ENCODE measurements at regions not wholly inside any gene's neighbourhood (a gene's known extent, or its start where the extent isn't known, plus 50 kb on each side); places are given as distances from the start of the nearest gene placed in this dataset.

GRCh38 chr15:96538491-96538890, 208.0 kb downstream of the NR2F2 start:
- TF ChIP-seq CTCF (IDR thresholded peaks at IDR 0.05; ENCODE audit: borderline replicate concordance) = no peak
- Histone ChIP-seq H3K27ac (replicated peaks) (no peak overlapping the region), H3K36me3 (no peaks in the 10 kb centered on the region), H3K9me3 (replicated peaks) (no peaks in the 10 kb centered on the region), H3K4me3 (no peak overlapping the region), H3K27me3 (ENCODE audit: low read depth) (peaks cover 2% of the 10 kb centered on the region), H3K4me1 (no peaks in the 10 kb centered on the region)
- no peak for DNase-seq
- intact Hi-C loops (cut with micrococcal nuclease) = no loop called here

GRCh38 chr15:96540283-96540682, 209.8 kb downstream of the NR2F2 start:
- no peaks in the 10 kb centered on the region for H3K36me3 ChIP-seq
- H3K27me3 ChIP-seq (ENCODE audit: low read depth) = no peaks in the 10 kb centered on the region
- intact Hi-C loops (cut with micrococcal nuclease) = no loop called here
- H3K4me1 ChIP-seq = no peaks in the 10 kb centered on the region
- H3K4me3 ChIP-seq = no peak overlapping the region
- H3K9me3 ChIP-seq (replicated peaks) = no peaks in the 10 kb centered on the region
- no peak overlapping the region for H3K27ac ChIP-seq (replicated peaks)
- no peak for DNase-seq
- TF ChIP-seq CTCF (IDR thresholded peaks at IDR 0.05; ENCODE audit: borderline replicate concordance) = no peak

DNA sequence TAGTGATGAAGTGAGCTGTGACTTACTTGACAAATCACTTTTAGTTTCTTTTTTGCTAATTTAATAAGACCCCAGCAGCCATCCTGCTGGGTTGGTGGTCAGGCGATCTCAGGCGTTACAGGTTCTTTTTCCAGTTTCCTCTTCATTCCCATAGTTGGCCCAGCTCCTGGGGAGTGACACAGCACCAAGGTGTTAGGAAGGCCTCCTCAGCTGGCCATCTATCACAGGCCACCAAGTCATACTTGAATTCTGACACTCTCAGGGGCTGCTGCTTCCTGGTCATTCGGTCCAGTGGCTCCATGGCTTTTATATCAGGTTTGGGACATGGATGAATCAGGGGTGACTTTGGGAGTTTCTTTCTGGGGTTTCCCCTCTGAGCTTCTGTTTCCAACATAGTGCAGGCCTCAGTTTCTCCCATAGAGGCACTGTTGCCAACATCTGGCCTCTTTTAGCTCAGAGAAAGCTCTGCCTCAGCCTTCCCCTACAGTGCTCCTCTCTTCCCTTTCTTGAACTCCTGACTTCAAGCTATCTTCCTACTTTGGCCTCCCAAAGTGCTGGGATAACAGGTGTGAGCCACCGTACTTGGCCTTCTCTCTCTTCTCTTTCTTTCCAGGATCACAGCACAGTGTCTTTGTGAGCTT, 211.8 kb downstream of the NR2F2 start:
- Histone ChIP-seq H3K4me1 (no peaks in the 10 kb centered on the region), H3K9me3 (replicated peaks) (no peaks in the 10 kb centered on the region), H3K27me3 (ENCODE audit: low read depth) (no peaks in the 10 kb centered on the region), H3K4me3 (no peak overlapping the region), H3K36me3 (no peaks in the 10 kb centered on the region), H3K27ac (replicated peaks) (no peak overlapping the region)
- TF ChIP-seq CTCF (IDR thresholded peaks at IDR 0.05; ENCODE audit: borderline replicate concordance) = no peak
- intact Hi-C loops (cut with micrococcal nuclease) = no loop called here
- no peak for DNase-seq

DNA sequence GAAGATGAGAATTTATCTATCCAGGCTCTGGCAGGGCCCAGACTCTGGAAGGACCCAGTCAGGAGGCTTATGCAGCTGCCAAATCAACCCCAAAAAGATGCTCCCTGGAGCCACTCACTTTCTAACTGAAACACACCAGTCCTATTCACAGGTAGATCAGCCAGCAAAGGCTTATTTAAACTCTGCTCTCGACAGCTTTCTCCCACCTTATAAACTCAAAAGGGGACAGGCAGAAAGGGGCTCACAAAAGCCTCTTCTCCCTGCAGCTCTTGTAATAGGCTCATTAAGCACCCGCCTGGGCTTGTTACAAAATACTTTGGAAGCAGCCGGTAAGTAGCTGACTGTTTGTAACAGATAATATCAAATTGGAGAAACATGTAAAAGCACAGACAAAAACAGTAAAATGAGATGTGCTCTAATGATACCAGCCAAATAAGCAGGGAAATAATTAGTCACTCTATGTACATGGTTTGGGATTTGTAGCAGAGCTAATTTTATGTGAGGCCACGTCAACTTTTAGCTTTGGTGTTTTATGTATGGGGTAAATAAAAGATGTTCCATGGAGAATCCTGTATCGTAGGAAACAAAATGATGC, 213.8 kb downstream of the NR2F2 start:
- no peak for TF ChIP-seq CTCF (IDR thresholded peaks at IDR 0.05; ENCODE audit: borderline replicate concordance)
- Histone ChIP-seq H3K4me3 (no peak overlapping the region), H3K27me3 (ENCODE audit: low read depth) (no peaks in the 10 kb centered on the region), H3K4me1 (no peaks in the 10 kb centered on the region), H3K27ac (replicated peaks) (no peak overlapping the region), H3K9me3 (replicated peaks) (no peaks in the 10 kb centered on the region), H3K36me3 (no peaks in the 10 kb centered on the region)
- intact Hi-C loops (cut with micrococcal nuclease) = no loop called here
- DNase-seq = no peak

- peaks cover 19% of the 10 kb centered on the region for H3K4me1 ChIP-seq
Measured at GRCh38 chr15:96549136-96549535, 218.6 kb downstream of the NR2F2 start.

More at GRCh38 chr15:96549136-96549535, 218.6 kb downstream of the NR2F2 start:
- H3K27ac ChIP-seq (replicated peaks) = no peak overlapping the region
- peaks cover 4% of the 10 kb centered on the region for H3K27me3 ChIP-seq (ENCODE audit: low read depth)
- no peaks in the 10 kb centered on the region for H3K9me3 ChIP-seq (replicated peaks)
- no peak for TF ChIP-seq CTCF (IDR thresholded peaks at IDR 0.05; ENCODE audit: borderline replicate concordance)
- intact Hi-C loops (cut with micrococcal nuclease) = no loop called here
- no peak for DNase-seq
- no peak overlapping the region for H3K4me3 ChIP-seq
- no peaks in the 10 kb centered on the region for H3K36me3 ChIP-seq
